HEK293T (cell line): ENCODE measurements at regions not wholly inside any gene's neighbourhood (a gene's known extent, or its start where the extent isn't known, plus 50 kb on each side); places are given as distances from the start of the nearest gene placed in this dataset.

ENCODE experiments used
- ARNT ChIP-seq: fragments of 450-650 bp; IDR thresholded peaks from 2 replicates; pipeline ENCODE4 v1.6.1; 2017; ENCODE audit warnings: mild to moderate bottlenecking
- BHLHE40 ChIP-seq: fragments of 450-650 bp; IDR thresholded peaks from 2 replicates; pipeline ENCODE4 v1.6.1; 2016; ENCODE audit warnings: mild to moderate bottlenecking, moderate library complexity, borderline replicate concordance
- CTBP1 ChIP-seq: fragments of 450-650 bp; IDR thresholded peaks from 2 replicates; pipeline ENCODE4 v1.6.1; 2016; ENCODE audit warnings: borderline replicate concordance
- ELF4 ChIP-seq: fragments of 450-650 bp; IDR thresholded peaks from 2 replicates; pipeline ENCODE4 v1.6.1; 2017; ENCODE audit warnings: antibody characterized with exemption
- FOXA1 ChIP-seq: fragments of 450-650 bp; IDR thresholded peaks from 2 replicates; pipeline ENCODE4 v1.6.1; 2016; ENCODE audit warnings: mild to moderate bottlenecking
- FOXK2 ChIP-seq: fragments of 450-650 bp; IDR thresholded peaks from 2 replicates; pipeline ENCODE4 v1.6.1; 2016; ENCODE audit warnings: mild to moderate bottlenecking
- FOXM1 ChIP-seq: fragments of 450-650 bp; IDR thresholded peaks from 2 replicates; pipeline ENCODE4 v1.6.1; 2017; ENCODE audit warnings: mild to moderate bottlenecking, borderline replicate concordance
- HDGF ChIP-seq: fragments of 450-650 bp; IDR thresholded peaks from 2 replicates; pipeline ENCODE4 v1.6.1; 2017; ENCODE audit warnings: antibody characterized with exemption, borderline replicate concordance
- L3MBTL2 ChIP-seq: fragments of 450-650 bp; conservative IDR thresholded peaks from 2 replicates; pipeline ENCODE4 v1.6.1; 2016; ENCODE audit warnings: mild to moderate bottlenecking
- LEF1 ChIP-seq: fragments of 450-650 bp; IDR thresholded peaks from 2 replicates; pipeline ENCODE4 v1.6.1; 2017; ENCODE audit warnings: mild to moderate bottlenecking, borderline replicate concordance
- NFRKB ChIP-seq: fragments of 450-650 bp; IDR thresholded peaks from 2 replicates; pipeline ENCODE4 v1.6.1; 2016; ENCODE audit warnings: mild to moderate bottlenecking, moderate library complexity
- PKNOX1 ChIP-seq: fragments of 450-650 bp; IDR thresholded peaks from 2 replicates; pipeline ENCODE4 v1.6.1; 2016
- SP1 ChIP-seq: fragments of 450-650 bp; IDR thresholded peaks from 2 replicates; pipeline ENCODE4 v1.6.1; 2017
- SUZ12 ChIP-seq: fragments of 450-650 bp; IDR thresholded peaks from 2 replicates; pipeline ENCODE4 v1.6.1; 2016; ENCODE audit warnings: mild to moderate bottlenecking

- TF ChIP-seq NFRKB (no peak), FOXA1 (no peak), CTBP1 (no peak), ELF4 (no peak), HDGF (no peak), PKNOX1 (no peak), FOXM1 (no peak), L3MBTL2 (no peak), ARNT (no peak), SP1 (no peak), BHLHE40 (no peak), LEF1 (no peak), SUZ12 (no peak), FOXK2 (no peak)
Measured at GRCh38 chr13:30024125-30024865, 173.9 kb upstream of the UBL3 start.
